IPS-20b (cell line): ENCODE measurements at regions not wholly inside any gene's neighbourhood (a gene's known extent, or its start where the extent isn't known, plus 50 kb on each side); places are given as distances from the start of the nearest gene placed in this dataset.

Source experiments
- H3K27ac ChIP-seq: one replicate; pipeline ENCODE4 v1.5.1; 2013; ENCODE audit warnings: low read length
- H3K27me3 ChIP-seq: 2 replicates; pipeline ENCODE4 v1.6.1; 2013; ENCODE audit warnings: mild to moderate bottlenecking, low read length, inconsistent platforms; ENCODE audit not compliant: insufficient read depth
- H3K36me3 ChIP-seq: 2 replicates; pipeline ENCODE4 v1.6.1; 2013; ENCODE audit warnings: low read depth, mild to moderate bottlenecking, inconsistent platforms, low read length, moderate library complexity; ENCODE audit not compliant: insufficient read depth
- H3K4me1 ChIP-seq: 2 replicates; pipeline ENCODE4 v1.6.1; 2013; ENCODE audit warnings: mild to moderate bottlenecking, control low read depth, inconsistent platforms, low read length, moderate library complexity; ENCODE audit not compliant: insufficient read depth
- H3K4me3 ChIP-seq: 2 replicates; pipeline ENCODE4 v1.5.1; 2013; ENCODE audit warnings: mild to moderate bottlenecking, low read length, inconsistent platforms
- H3K9ac ChIP-seq: 2 replicates; pipeline ENCODE4 v1.6.1; 2013; ENCODE audit warnings: low read depth, mild to moderate bottlenecking, inconsistent platforms, low read length, moderate library complexity
- H3K9me3 ChIP-seq: 2 replicates; pipeline ENCODE4 v1.6.1; 2013; ENCODE audit warnings: mild to moderate bottlenecking, low read depth, low read length, inconsistent platforms; ENCODE audit not compliant: insufficient read depth

DNA sequence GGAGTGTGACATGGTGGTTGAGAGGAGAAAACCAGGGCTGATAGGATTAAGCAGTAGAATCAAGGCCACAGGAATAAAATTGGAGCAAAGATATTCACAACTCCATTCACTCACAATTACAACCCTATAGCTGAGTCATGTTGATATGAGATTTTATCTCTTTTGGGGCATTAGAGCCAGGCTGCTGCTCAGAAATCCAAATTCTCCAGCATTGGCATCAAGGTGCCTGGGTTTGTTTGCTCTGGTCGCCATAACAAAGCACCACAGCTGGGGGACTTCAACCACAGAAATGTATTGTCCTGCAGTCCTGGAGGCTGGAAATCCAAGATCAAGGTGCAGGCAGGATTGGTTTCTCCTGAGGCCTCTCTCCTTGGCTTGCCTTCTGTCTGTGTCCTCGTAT, 52.5 kb upstream of the GRB10 start:
- Histone ChIP-seq H3K36me3 (no peaks in the 10 kb centered on the region), H3K27ac (no peak overlapping the region), H3K4me1 (no peaks in the 10 kb centered on the region), H3K4me3 (no peak overlapping the region), H3K9ac (no peak overlapping the region), H3K27me3 (no peaks in the 10 kb centered on the region), H3K9me3 (no peaks in the 10 kb centered on the region)

DNA sequence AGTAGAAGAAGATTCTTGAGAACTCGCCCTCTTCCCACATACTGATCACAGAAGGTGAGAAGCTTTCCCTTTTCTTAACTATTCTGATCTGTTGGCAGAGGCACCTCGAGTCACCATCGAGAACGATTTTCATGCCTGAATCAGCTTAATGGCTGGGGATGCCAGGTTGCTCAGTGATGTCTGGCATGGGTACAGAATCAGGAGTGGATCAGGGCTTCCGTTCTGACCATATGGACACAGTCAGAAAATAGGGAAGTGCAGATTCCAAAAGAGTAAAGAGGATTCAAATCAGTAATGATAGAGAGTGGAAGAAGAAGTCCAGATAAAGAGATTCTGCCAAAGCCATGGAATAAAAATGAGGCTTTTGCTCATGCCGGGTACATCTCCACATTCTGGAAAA, 52.0 kb upstream of the GRB10 start:
- Histone ChIP-seq H3K9me3 (no peaks in the 10 kb centered on the region), H3K4me1 (no peaks in the 10 kb centered on the region), H3K4me3 (no peak overlapping the region), H3K36me3 (no peaks in the 10 kb centered on the region), H3K27ac (no peak overlapping the region), H3K9ac (no peak overlapping the region), H3K27me3 (no peaks in the 10 kb centered on the region)

DNA sequence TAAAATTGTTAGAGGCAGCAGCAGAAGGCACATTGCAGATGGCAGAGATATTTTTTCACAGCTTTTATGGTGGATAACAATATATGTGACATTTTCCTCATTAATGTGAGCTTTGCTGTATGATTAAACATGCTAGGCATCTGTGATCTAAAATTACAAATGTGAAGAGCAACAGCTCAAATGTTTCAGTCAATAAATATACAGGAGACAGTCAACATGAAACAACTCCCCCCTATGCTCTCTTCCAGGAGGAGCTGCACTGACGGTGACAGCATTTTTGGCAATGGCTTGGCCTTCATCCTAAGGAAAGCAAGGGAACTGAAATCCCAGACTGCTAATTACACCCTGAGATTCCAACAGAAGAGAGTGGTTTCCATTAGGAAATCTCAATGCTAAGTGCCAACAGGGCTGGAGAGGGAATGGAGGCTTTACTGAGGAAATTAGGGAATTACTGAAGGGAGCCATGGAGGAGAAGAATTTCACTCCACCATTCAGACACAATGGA, 51.4 kb upstream of the GRB10 start:
- no peak overlapping the region for H3K27ac ChIP-seq
- H3K9ac ChIP-seq: no peak overlapping the region
- no peak overlapping the region for H3K4me3 ChIP-seq
- H3K36me3 ChIP-seq: no peaks in the 10 kb centered on the region
- no peaks in the 10 kb centered on the region for H3K27me3 ChIP-seq
- no peaks in the 10 kb centered on the region for H3K4me1 ChIP-seq
- no peaks in the 10 kb centered on the region for H3K9me3 ChIP-seq

DNA sequence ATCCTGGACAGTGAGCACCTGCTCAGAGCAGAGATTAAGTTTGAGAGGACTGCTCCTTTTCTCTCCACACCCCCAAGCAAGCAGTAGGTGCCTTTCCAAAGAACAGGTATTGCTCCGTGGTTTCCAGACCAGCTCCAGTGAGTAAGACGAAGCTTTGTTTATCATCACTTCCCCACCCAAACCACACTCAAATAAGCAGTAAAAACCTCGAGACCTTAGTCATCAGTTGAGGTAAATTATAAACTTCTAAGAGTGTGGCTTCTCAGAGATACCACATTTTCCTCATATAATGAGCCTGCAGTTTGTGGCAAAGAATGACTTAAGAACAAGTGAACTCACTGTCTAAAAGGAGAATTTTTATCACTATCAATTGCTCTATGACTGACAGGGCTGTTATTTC, 50.0 kb upstream of the GRB10 start:
- H3K4me3 ChIP-seq: no peak overlapping the region
- H3K36me3 ChIP-seq: no peaks in the 10 kb centered on the region
- H3K27me3 ChIP-seq: no peaks in the 10 kb centered on the region
- H3K9ac ChIP-seq: no peak overlapping the region
- H3K27ac ChIP-seq: no peak overlapping the region
- no peaks in the 10 kb centered on the region for H3K4me1 ChIP-seq
- no peaks in the 10 kb centered on the region for H3K9me3 ChIP-seq
